ENCODE measurements at regions not wholly inside any gene's neighbourhood (a gene's known extent, or its start where the extent isn't known, plus 50 kb on each side); places are given as distances from the start of the nearest gene placed in this dataset.

DNA sequence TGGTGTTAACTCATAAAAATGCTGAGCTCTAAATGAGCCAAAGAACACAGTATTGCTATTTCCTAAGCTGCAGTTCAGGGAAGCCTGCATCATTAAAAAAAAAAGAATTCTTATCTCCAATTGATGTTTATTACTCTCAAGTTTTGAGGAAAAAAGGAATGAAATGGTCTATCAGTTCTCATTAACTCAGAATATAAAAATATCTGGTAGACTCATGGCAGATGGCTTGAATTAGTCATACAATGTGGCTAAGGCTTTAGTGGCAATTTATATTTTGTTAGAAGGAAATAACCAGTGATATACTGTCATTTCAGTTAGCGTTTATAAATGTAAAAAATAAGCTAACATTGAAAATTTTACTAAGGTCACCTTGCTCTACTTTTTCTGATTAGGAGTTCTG lies 1403.4 kb upstream of the C9orf72 start:
- POLR2A ChIA-PET: no interaction called here

DNA sequence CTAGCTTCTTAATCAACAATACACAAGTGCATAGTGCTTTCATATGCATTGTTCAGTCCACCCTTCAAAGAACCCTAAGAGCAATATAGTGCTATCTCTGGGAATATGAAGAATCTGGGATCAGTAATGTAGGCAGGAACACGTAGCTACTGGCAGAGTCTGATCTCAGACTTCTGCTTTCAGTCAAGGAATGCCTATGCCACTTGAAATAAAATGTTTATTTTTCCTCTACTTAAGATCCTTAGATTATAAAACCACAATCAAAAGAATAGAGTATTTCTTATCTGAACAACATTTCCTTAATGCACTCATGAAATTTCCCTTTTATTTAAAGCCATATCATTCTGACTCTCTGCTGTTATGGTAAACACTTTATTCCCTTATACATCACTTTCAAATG lies 1407.8 kb upstream of the C9orf72 start:
- Histone ChIP-seq H3K27me3 (replicated peaks; ENCODE audit: control insufficient read depth, insufficient read depth, low read length) (no peaks in the 10 kb centered on the region), H3K4me1 (no peaks in the 10 kb centered on the region), H3K36me3 (ENCODE audit: control insufficient read depth, insufficient read depth, low read length) (no peaks in the 10 kb centered on the region), H3K9me3 (no peaks in the 10 kb centered on the region), H3K4me3 (ENCODE audit: low read depth, low read length) (no peak overlapping the region)
- intact Hi-C loops (cut with micrococcal nuclease; ENCODE audit: unreplicated experiment): no loop called here
- no peaks in the 10 kb centered on the region for H3K36me3 Mint-ChIP-seq (ENCODE audit: insufficient read depth, unreplicated experiment)
- no peak overlapping the region for H3K4me3 Mint-ChIP-seq (ENCODE audit: unreplicated experiment)
- ChIA-PET CTCF (no interaction called here), POLR2A (no interaction called here)
- TF ChIP-seq, protein P1, sequence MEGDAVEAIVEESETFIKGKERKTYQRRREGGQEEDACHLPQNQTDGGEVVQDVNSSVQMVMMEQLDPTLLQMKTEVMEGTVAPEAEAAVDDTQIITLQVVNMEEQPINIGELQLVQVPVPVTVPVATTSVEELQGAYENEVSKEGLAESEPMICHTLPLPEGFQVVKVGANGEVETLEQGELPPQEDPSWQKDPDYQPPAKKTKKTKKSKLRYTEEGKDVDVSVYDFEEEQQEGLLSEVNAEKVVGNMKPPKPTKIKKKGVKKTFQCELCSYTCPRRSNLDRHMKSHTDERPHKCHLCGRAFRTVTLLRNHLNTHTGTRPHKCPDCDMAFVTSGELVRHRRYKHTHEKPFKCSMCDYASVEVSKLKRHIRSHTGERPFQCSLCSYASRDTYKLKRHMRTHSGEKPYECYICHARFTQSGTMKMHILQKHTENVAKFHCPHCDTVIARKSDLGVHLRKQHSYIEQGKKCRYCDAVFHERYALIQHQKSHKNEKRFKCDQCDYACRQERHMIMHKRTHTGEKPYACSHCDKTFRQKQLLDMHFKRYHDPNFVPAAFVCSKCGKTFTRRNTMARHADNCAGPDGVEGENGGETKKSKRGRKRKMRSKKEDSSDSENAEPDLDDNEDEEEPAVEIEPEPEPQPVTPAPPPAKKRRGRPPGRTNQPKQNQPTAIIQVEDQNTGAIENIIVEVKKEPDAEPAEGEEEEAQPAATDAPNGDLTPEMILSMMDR (IDR thresholded peaks at IDR 0.05; ENCODE audit: insufficient read depth in 1 of 2, low read depth in 1 of 2, low read length in 1 of 2, severe bottlenecking in 1 of 2, unreplicated experiment in 1 of 2): no peak
- no peak for DNase-seq
- no peaks in the 10 kb centered on the region for H3K4me1 Mint-ChIP-seq (ENCODE audit: low read depth, unreplicated experiment)
- peaks cover 9% of the 10 kb centered on the region for H3K27me3 Mint-ChIP-seq (ENCODE audit: insufficient read depth, unreplicated experiment)
- H3K9me3 Mint-ChIP-seq (ENCODE audit: unreplicated experiment): no peaks in the 10 kb centered on the region
- BruUV-seq (replicated peaks): no TSS peak
- no peak overlapping the region for H3K27ac Mint-ChIP-seq (ENCODE audit: unreplicated experiment)

More for the DNA sequence above, 1403.4 kb upstream of the C9orf72 start:
- TF ChIP-seq, protein P1 (IDR thresholded peaks at IDR 0.05; ENCODE audit: insufficient read depth in 1 of 2, low read depth in 1 of 2, low read length in 1 of 2, severe bottlenecking in 1 of 2, unreplicated experiment in 1 of 2): no peak
- Mint-ChIP-seq H3K27ac (ENCODE audit: unreplicated experiment) (no peak overlapping the region), H3K36me3 (ENCODE audit: insufficient read depth, unreplicated experiment) (no peaks in the 10 kb centered on the region), H3K4me1 (ENCODE audit: low read depth, unreplicated experiment) (no peaks in the 10 kb centered on the region), H3K9me3 (ENCODE audit: unreplicated experiment) (peaks cover 10% of the 10 kb centered on the region), H3K4me3 (ENCODE audit: unreplicated experiment) (no peak overlapping the region), H3K27me3 (ENCODE audit: insufficient read depth, unreplicated experiment) (peaks cover 3% of the 10 kb centered on the region)
- Histone ChIP-seq H3K4me1 (no peaks in the 10 kb centered on the region), H3K27me3 (replicated peaks; ENCODE audit: control insufficient read depth, insufficient read depth, low read length) (no peaks in the 10 kb centered on the region), H3K4me3 (ENCODE audit: low read depth, low read length) (no peak overlapping the region), H3K9me3 (no peaks in the 10 kb centered on the region), H3K36me3 (ENCODE audit: control insufficient read depth, insufficient read depth, low read length) (no peaks in the 10 kb centered on the region)
- intact Hi-C loops (cut with micrococcal nuclease; ENCODE audit: unreplicated experiment): no loop called here
- CTCF ChIA-PET: no interaction called here
- DNase-seq: no peak
- BruUV-seq (replicated peaks): no TSS peak

DNA sequence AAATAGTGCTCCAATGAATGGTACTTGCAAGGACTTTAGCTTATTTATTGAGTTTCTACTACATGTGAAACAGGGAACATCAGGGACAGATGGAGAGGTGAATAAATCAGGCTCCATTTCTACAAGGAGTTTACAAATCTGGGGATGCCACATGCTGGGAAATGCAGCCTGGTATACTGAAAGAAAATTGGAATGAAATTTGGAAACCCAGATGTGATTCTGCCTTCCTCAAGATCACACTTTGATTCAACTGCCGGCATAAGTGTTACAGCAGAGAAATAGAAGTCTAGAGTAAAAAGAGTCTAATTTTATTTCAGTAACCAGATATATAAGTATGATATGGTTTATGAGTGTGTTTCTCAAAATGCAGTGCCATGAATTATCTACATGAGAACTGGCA lies 1408.4 kb upstream of the C9orf72 start:
- ChIA-PET POLR2A (no interaction called here), CTCF (no interaction called here)
- Mint-ChIP-seq H3K36me3 (ENCODE audit: insufficient read depth, unreplicated experiment) (no peaks in the 10 kb centered on the region), H3K27me3 (ENCODE audit: insufficient read depth, unreplicated experiment) (peaks cover 9% of the 10 kb centered on the region), H3K4me1 (ENCODE audit: low read depth, unreplicated experiment) (no peaks in the 10 kb centered on the region), H3K27ac (ENCODE audit: unreplicated experiment) (no peak overlapping the region), H3K9me3 (ENCODE audit: unreplicated experiment) (no peaks in the 10 kb centered on the region), H3K4me3 (ENCODE audit: unreplicated experiment) (no peak overlapping the region)
- Histone ChIP-seq H3K27me3 (replicated peaks; ENCODE audit: control insufficient read depth, insufficient read depth, low read length) (no peaks in the 10 kb centered on the region), H3K4me3 (ENCODE audit: low read depth, low read length) (no peak overlapping the region), H3K36me3 (ENCODE audit: control insufficient read depth, insufficient read depth, low read length) (no peaks in the 10 kb centered on the region), H3K4me1 (no peaks in the 10 kb centered on the region), H3K9me3 (no peaks in the 10 kb centered on the region)
- TF ChIP-seq, protein P1 (IDR thresholded peaks at IDR 0.05; ENCODE audit: insufficient read depth in 1 of 2, low read depth in 1 of 2, low read length in 1 of 2, severe bottlenecking in 1 of 2, unreplicated experiment in 1 of 2): no peak
- intact Hi-C loops (cut with micrococcal nuclease; ENCODE audit: unreplicated experiment): no loop called here
- DNase-seq: no peak
- BruUV-seq (replicated peaks): no TSS peak
